GM21737 (cell line): ENCODE measurements at regions not wholly inside any gene's neighbourhood (a gene's known extent, or its start where the extent isn't known, plus 50 kb on each side); places are given as distances from the start of the nearest gene placed in this dataset.
"Not testable (repeated sequence)": the region's sequence is repeated elsewhere in the genome, so short reads cannot be mapped to it uniquely, and the experiment has no call there.

Source experiments
- ATAC-seq: cut with Tn5 transposase; IDR thresholded peaks from one replicate; pipeline ENCODE4 v1.9.1; 2021; ENCODE audit warnings: mild to moderate bottlenecking, moderate library complexity; ENCODE audit not compliant: unreplicated experiment

GRCh38 chr6:86619428-86619827, 317.9 kb upstream of the HTR1E start:
- ATAC-seq = no peak

GRCh38 chr6:86615299-86615698, 322.0 kb upstream of the HTR1E start:
- ATAC-seq = no peak

GRCh38 chr6:86609549-86610388, 327.6 kb upstream of the HTR1E start:
- ATAC-seq = no peak

GRCh38 chr6:86603364-86603763, 334.0 kb upstream of the HTR1E start:
- not testable (repeated sequence) for ATAC-seq

- ATAC-seq = not testable (repeated sequence)
Observed at GRCh38 chr6:86602093-86602492, 335.2 kb upstream of the HTR1E start.

GRCh38 chr6:86598969-86599368, 338.4 kb upstream of the HTR1E start:
- not testable (repeated sequence) for ATAC-seq

GRCh38 chr6:86595641-86596040, 341.7 kb upstream of the HTR1E start:
- ATAC-seq = no peak

- no peak for ATAC-seq
Observed at GRCh38 chr6:86586195-86586594, 351.1 kb upstream of the HTR1E start.

GRCh38 chr6:86581833-86582232, 355.5 kb upstream of the HTR1E start:
- no peak for ATAC-seq

- ATAC-seq = no peak
Observed at GRCh38 chr6:86563197-86563596, 374.1 kb upstream of the HTR1E start.

GRCh38 chr6:86558318-86558717, 379.0 kb upstream of the HTR1E start:
- ATAC-seq = no peak

- no peak for ATAC-seq
Observed at GRCh38 chr6:86537292-86537861, 400.0 kb upstream of the HTR1E start.

- ATAC-seq = no peak
Observed at GRCh38 chr6:86536121-86536520, 401.2 kb upstream of the HTR1E start.

GRCh38 chr6:86535100-86535499, 402.2 kb upstream of the HTR1E start:
- ATAC-seq = no peak

- no peak for ATAC-seq
Observed at GRCh38 chr6:86529635-86530034, 407.7 kb upstream of the HTR1E start.

GRCh38 chr6:86526238-86526637, 411.1 kb upstream of the HTR1E start:
- no peak for ATAC-seq

GRCh38 chr6:86516087-86516486, 421.2 kb upstream of the HTR1E start:
- ATAC-seq = no peak

- ATAC-seq = no peak
Observed at GRCh38 chr6:86511962-86512361, 425.4 kb upstream of the HTR1E start.

GRCh38 chr6:86508230-86508629, 429.1 kb upstream of the HTR1E start:
- no peak for ATAC-seq

GRCh38 chr6:86502497-86502896, 434.8 kb upstream of the HTR1E start:
- ATAC-seq = no peak

GRCh38 chr6:86500035-86500434, 437.3 kb upstream of the HTR1E start:
- no peak for ATAC-seq

GRCh38 chr6:86489042-86489441, 448.3 kb upstream of the HTR1E start:
- not testable (repeated sequence) for ATAC-seq
